HG03097 (cell line): ENCODE measurements at regions not wholly inside any gene's neighbourhood (a gene's known extent, or its start where the extent isn't known, plus 50 kb on each side); places are given as distances from the start of the nearest gene placed in this dataset.
A peak's percentile ranks its signal among the peaks of the same experiment; 100 is the strongest.
"Not testable (repeated sequence)": the region's sequence is repeated elsewhere in the genome, so short reads cannot be mapped to it uniquely, and the experiment has no call there.

ENCODE experiments used
- ATAC-seq: cut with Tn5 transposase; IDR thresholded peaks from one replicate; pipeline ENCODE4 v1.9.1; 2021; ENCODE audit not compliant: unreplicated experiment, low FRiP score

DNA sequence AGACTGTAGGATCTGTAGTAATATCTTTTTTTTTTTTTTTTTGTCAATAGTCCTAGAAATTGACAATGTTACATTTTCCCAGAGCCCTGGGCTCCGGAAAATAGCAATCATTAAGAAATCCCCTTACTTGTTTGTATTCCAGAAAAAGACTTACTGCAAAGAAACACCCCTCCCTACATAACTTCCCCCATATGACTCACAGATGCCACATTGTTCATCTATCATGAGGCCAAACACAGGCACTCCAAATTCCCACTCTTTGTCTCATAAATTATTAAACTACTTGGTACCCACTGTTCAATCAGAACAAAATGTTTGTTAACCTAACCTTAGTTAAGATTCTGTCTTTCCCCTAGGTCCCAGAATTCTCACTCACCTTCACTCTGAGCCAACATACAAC, 53.5 kb downstream of the TEX51 start:
- no peak for ATAC-seq

GRCh38 chr2:126953483-126953882, 54.8 kb downstream of the TEX51 start:
- no peak for ATAC-seq

DNA sequence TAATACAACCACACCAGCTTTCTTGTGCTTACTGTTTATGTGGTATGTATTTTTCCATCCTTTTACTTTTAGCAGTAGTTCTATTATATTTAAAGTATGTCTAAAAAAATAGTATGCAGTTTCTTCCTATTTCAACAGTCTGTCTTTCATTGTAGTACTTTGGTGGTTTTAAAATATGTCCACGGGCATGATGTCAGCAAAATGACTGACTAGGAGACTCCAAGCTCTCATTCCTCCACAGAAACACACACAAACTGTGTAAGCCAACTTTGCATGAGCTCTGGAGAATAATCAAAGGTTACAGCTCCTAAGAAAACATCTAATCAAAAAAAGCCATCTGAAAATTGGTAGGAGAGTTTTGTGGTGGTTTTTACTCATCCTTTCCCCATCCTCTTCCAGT, 56.1 kb downstream of the TEX51 start:
- no peak for ATAC-seq

- ATAC-seq = not testable (repeated sequence)
These were observed 58.1 kb downstream of the TEX51 start for GRCh38 chr2:126956773-126957172.

DNA sequence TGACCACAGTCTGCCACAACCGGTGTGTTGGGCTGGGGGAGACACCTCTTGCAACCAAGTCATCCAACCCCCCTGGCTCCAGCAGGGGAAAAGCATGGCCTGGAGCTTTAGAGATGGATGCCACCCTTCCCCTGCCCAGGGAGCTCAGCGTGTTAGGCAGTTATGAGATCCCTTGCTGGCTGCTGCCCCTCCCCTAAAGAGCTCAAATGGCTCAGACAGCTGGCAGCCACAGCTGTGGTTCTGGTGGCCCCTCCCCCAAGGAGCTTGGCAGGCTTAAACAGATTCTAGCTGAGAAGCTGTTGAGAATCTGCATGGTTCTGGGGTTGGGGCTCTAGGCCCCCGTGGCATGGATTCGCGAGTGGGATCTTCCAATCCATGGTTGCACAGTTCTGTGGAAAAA, 64.7 kb downstream of the TEX51 start:
- no peak for ATAC-seq

DNA sequence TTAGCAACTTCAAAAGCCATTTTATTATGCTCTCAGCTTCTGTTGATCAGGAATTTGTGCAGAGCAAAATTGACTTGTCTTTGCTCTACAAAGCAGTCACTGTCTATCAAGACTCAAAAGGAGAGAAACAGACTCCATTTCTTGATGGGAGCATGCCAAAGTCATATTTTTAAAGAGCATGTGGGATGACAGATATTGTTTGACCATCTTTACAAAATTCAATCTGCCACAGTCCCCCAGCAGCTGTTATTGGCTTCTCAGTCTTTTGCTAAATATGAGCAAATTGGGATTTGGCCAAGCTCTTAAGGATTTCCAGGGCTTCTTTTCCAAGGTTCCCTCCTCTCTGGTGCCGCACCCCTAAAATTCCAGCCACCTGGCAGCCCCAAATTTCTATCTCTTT, 67.9 kb downstream of the TEX51 start:
- no peak for ATAC-seq

GRCh38 chr2:126970583-126970982, 71.9 kb downstream of the TEX51 start:
- no peak for ATAC-seq

DNA sequence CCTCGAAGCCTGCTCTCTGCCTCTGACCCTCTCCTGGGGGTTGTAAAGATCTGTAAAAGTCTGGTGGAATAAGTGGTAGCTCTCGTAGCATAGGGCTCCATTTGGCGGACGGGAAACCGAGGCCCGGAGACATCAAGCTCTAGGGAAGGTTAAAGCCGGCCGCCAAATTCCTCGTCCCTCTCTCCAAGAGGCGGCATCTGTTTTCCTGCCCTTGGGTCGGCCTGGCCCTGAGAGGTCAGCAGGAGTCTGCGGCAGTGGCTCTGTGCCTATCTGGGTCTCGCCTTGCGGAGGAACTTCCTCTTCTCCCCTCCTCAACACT, 72.4 kb downstream of the TEX51 start:
- ATAC-seq = no peak

DNA sequence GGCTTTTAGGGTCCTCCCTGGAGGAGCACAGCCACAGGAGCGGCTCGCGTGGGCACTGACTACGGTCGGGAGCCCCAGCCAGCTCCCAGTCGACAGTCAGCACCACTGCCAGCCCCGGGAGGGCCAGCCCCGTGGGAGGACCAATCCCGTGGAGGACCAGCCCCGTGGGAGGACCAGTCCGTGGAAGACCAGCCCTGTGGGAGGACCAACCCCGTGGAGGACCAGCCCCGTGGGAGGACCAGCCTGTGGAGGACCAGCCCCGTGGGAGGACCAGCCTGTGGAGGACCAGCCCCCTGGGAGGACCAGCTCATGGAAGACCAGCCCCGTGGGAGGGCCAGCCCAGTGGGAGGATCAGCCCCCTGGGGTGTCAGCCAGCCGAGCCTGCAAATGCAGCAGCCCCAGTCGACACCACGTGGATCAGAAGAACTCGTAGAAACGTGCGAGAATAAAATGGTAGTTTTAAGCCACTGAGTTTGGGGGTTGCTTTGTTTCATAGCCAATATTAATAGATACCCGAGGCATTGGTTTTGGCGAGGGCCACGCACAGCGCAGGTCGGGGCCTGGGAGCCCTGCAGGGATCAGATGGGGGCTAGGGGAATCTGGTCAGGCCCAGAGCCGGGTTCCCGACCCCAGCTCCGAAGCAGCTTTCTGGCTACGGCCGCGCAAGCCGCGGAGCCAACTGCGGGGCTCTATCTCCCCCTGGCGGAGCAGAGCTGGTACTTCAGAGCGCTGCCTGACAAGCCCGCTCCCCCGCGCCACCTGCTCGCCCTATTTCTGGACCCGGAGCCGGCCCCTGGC, 73.0 kb downstream of the TEX51 start:
- ATAC-seq = peak; percentile 94

DNA sequence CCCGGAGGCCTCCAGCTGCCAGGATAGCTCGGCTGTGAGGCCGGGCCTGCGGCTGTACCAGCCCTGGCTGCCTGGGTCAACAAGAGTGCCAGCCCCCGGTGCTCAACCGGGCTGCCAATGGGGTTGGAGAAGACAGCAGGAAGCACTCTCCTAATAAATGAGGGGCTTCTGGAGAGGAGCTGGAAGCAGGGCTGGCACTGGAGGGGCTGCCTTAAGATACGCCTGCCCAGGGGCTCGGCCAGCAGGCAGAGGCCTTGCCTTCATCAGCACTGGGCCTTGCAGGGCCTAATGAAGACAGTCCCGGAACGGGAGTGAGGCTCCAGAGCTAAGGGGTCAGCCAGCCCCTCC, 73.6 kb downstream of the TEX51 start:
- ATAC-seq = no peak

DNA sequence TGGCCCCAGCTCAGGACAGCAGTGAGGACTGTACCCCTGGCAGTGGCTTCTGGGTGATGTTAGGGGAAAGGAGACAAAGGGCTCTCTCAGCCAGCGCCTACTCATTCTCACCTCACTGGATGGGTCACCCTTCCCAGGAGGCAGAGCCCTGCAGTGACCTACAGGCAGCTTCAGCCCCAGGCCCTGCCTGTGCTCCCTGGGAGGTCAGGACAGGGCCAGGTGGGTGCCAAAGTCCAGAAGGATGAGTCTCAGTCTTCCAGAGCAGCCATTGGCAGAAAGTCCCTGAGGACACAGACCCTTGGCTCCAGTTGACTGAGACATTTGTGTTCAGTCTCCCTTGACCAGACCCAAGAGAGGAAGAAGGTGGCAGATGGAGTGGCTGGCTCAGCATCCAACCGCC, 75.1 kb downstream of the TEX51 start:
- no peak for ATAC-seq

DNA sequence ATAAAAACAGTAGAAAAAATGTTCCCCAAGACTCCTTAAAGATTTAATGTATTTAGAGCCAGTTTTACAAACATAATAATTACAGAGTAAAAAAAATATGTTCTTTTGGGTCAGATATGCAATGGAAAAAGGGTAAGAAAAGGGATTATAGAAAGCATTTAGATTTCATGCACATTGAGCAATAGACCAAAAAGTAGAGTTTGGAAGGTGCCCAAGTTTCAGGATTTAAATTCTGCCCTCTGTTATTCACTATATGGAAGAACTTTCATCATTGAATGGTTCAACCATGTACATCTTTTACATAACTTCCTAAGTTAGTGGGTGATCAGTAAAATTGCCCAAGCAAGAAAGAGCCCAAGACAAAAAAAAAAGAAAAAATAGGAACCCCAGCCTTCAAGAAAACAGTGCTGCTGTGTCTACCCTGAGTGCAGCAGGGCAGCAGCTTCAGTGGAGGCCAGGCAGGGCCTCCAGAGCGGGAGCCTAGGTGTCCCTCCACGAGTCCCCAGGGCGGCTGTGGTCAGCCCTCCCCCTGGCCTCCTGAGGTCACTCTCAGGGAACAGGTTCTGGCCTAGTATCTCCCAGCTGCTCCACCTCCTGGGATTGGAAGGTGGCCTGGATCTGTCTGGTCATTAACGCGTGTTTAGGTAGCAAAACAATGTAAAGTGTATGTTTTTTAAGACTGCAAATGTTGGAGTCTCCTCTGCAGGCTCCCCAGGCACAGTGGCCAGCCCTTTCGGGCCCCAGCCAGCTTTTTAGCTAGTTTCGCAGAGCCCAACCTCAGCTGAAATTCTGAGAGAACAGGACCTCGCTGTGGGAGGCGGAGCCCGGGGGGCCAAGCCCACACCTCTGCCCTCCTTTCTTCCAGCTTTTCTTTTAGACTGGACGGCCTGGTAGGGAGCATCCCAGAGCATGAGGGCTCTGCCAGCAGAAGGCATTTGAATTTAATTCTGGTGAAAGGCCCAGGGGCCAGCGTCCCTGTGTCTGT, 77.3 kb downstream of the TEX51 start:
- no peak for ATAC-seq

GRCh38 chr2:126976721-126977328, 78.1 kb downstream of the TEX51 start:
- no peak for ATAC-seq

DNA sequence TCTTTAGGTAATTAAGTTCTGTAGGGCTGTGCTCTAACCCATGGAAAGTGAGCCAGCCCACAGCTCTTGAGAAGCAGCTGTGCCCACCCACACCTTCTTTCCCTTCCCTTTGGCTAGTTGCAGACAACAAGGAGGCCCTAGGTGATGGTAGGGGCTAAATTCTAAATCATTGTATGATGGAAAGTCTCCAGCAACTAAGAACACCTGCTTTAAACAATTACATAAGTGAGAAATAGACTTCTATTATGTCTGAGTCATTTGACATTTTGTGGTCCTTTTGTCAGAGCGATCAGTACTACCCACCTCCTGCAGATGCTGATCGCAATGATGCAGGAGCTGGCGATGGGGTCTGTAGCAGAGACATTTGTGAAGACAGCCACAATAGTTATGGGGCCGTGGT, 79.6 kb downstream of the TEX51 start:
- ATAC-seq = no peak

- ATAC-seq = no peak
These were observed 80.6 kb downstream of the TEX51 start for GRCh38 chr2:126979039-126980003.

GRCh38 chr2:126981476-126981875, 82.8 kb downstream of the TEX51 start:
- ATAC-seq = no peak

DNA sequence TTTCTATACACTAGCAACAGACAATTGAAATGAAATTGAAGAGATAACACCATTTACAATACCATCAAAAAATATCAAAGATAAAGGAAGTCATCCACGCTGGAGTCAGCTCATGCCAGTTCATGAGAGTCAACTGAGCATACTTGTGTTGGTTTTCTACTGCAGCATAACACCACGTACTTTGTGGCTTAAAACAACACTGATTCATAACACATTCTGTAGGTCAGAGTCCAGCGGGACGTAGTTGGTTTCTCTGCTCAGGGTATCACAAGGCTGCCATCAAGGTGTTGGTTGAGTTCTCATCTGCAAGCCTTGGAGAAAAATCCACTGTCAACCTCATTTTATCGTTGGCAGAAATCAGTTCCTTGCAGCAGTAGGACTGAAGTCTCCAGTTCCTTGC, 84.2 kb downstream of the TEX51 start:
- ATAC-seq = no peak

- ATAC-seq = no peak
These were observed 88.0 kb downstream of the TEX51 start for GRCh38 chr2:126986631-126987187.

GRCh38 chr2:126988482-126988881, 89.8 kb downstream of the TEX51 start:
- no peak for ATAC-seq

GRCh38 chr2:126989064-126989463, 90.4 kb downstream of the TEX51 start:
- not testable (repeated sequence) for ATAC-seq
